GM12892 (cell line): ENCODE measurements at regions not wholly inside any gene's neighbourhood (a gene's known extent, or its start where the extent isn't known, plus 50 kb on each side); places are given as distances from the start of the nearest gene placed in this dataset.

Source experiments
- DNase-seq: peaks from one replicate; pipeline ENCODE4 v3.0.0; 2011; ENCODE audit not compliant: insufficient read length
- FAIRE-seq: peaks from 2 replicates; lab custom pipeline; 2011; peaks lifted over from hg19 to GRCh38; lab: Jason Lieb, UNC
- POLR2A ChIP-seq: IDR thresholded peaks from 2 replicates; pipeline ENCODE4 v1.6.1; 2011; ENCODE audit warnings: low read depth, low read length, control low read depth
- POLR2AphosphoS5 ChIP-seq: IDR thresholded peaks from 2 replicates; pipeline ENCODE4 v1.6.1; 2011; ENCODE audit warnings: low read depth, low read length, control low read depth
- TAF1 ChIP-seq: IDR thresholded peaks from 2 replicates; pipeline ENCODE4 v1.6.1; 2011; ENCODE audit warnings: low read depth, mild to moderate bottlenecking, control low read depth, low read length, borderline replicate concordance

- no peak for TF ChIP-seq POLR2AphosphoS5
- TF ChIP-seq TAF1: no peak
- no peak for TF ChIP-seq POLR2A
- FAIRE-seq: no peak
- no peak for DNase-seq
These were observed 61.8 kb downstream of the SHANK2 start for GRCh38 chr11:71190551-71190950.

- TF ChIP-seq POLR2AphosphoS5 (no peak), TAF1 (no peak), POLR2A (no peak)
- DNase-seq: no peak
- FAIRE-seq: no peak
These were observed 62.5 kb downstream of the SHANK2 start for GRCh38 chr11:71189768-71190315.

- no peak for DNase-seq
- FAIRE-seq: no peak
- TF ChIP-seq POLR2A (no peak), TAF1 (no peak), POLR2AphosphoS5 (no peak)
These were observed 63.2 kb downstream of the SHANK2 start for GRCh38 chr11:71188886-71189767.

GRCh38 chr11:71188073-71188472, 64.3 kb downstream of the SHANK2 start:
- TF ChIP-seq POLR2AphosphoS5: no peak
- no peak for TF ChIP-seq POLR2A
- no peak for TF ChIP-seq TAF1
- DNase-seq (no peak), FAIRE-seq (no peak)

- no peak for DNase-seq
- no peak for FAIRE-seq
- TF ChIP-seq TAF1 (no peak), POLR2A (no peak), POLR2AphosphoS5 (no peak)
These were observed 65.6 kb downstream of the SHANK2 start for GRCh38 chr11:71186806-71187205.

GRCh38 chr11:71185411-71185810, 67.0 kb downstream of the SHANK2 start:
- FAIRE-seq: no peak

GRCh38 chr11:71184421-71185210, 67.8 kb downstream of the SHANK2 start:
- DNase-seq (no peak), FAIRE-seq (no peak)
- no peak for TF ChIP-seq TAF1

More at GRCh38 chr11:71185411-71185810, 67.0 kb downstream of the SHANK2 start:
- no peak for DNase-seq
- no peak for TF ChIP-seq TAF1
- TF ChIP-seq POLR2A: no peak
- TF ChIP-seq POLR2AphosphoS5: no peak

- TF ChIP-seq POLR2AphosphoS5: no peak
- FAIRE-seq: no peak
These were observed 68.5 kb downstream of the SHANK2 start for GRCh38 chr11:71183878-71184277.

GRCh38 chr11:71182791-71183677, 69.3 kb downstream of the SHANK2 start:
- FAIRE-seq (no peak), DNase-seq (no peak)
- TF ChIP-seq POLR2A (no peak), POLR2AphosphoS5 (no peak), TAF1 (no peak)

More at GRCh38 chr11:71183878-71184277, 68.5 kb downstream of the SHANK2 start:
- no peak for DNase-seq

- no peak for TF ChIP-seq POLR2AphosphoS5
- TF ChIP-seq TAF1: no peak
- TF ChIP-seq POLR2A: no peak
- DNase-seq (no peak), FAIRE-seq (no peak)
These were observed 70.8 kb downstream of the SHANK2 start for GRCh38 chr11:71181566-71181965.

GRCh38 chr11:71180694-71181470, 71.5 kb downstream of the SHANK2 start:
- DNase-seq (no peak), FAIRE-seq (no peak)
- TF ChIP-seq TAF1 (no peak), POLR2AphosphoS5 (no peak)
